ENCODE measurements at regions not wholly inside any gene's neighbourhood (a gene's known extent, or its start where the extent isn't known, plus 50 kb on each side); places are given as distances from the start of the nearest gene placed in this dataset.
A peak's percentile ranks its signal among the peaks of the same experiment; 100 is the strongest.
"Not testable (repeated sequence)": the region's sequence is repeated elsewhere in the genome, so short reads cannot be mapped to it uniquely, and the experiment has no call there.

- H3K27me3 Mint-ChIP-seq (ENCODE audit: low read depth); H3K4me3 Mint-ChIP-seq; H3K9me3 Mint-ChIP-seq; H3K27ac Mint-ChIP-seq (ENCODE audit: unreplicated experiment); H3K36me3 Mint-ChIP-seq (ENCODE audit: low read depth); DNase-seq (ENCODE audit: low read depth, low spot score); H3K4me1 Mint-ChIP-seq: not testable (repeated sequence)
Observed at GRCh38 chr6:60574723-60575122, 1711.3 kb downstream of the KHDRBS2 start.

GRCh38 chr6:60572607-60573006 lies 1713.4 kb downstream of the KHDRBS2 start:
- H3K9me3 Mint-ChIP-seq; H3K27me3 Mint-ChIP-seq (ENCODE audit: low read depth); H3K4me3 Mint-ChIP-seq; H3K36me3 Mint-ChIP-seq (ENCODE audit: low read depth); H3K27ac Mint-ChIP-seq (ENCODE audit: unreplicated experiment); H3K4me1 Mint-ChIP-seq: not testable (repeated sequence)
- TF ChIP-seq CTCF (conservative IDR thresholded peaks at IDR 0.05), result peak; percentile 35
- peak; percentile 3 for DNase-seq (ENCODE audit: low read depth, low spot score)

GRCh38 chr6:60571293-60572016 lies 1714.6 kb downstream of the KHDRBS2 start:
- not testable (repeated sequence) for H3K9me3 Mint-ChIP-seq; H3K4me1 Mint-ChIP-seq; H3K4me3 Mint-ChIP-seq; DNase-seq (ENCODE audit: low read depth, low spot score); H3K36me3 Mint-ChIP-seq (ENCODE audit: low read depth); H3K27ac Mint-ChIP-seq (ENCODE audit: unreplicated experiment); H3K27me3 Mint-ChIP-seq (ENCODE audit: low read depth)

GRCh38 chr6:60570599-60570998 lies 1715.4 kb downstream of the KHDRBS2 start:
- not testable (repeated sequence) for H3K9me3 Mint-ChIP-seq; H3K4me1 Mint-ChIP-seq; H3K36me3 Mint-ChIP-seq (ENCODE audit: low read depth); H3K27me3 Mint-ChIP-seq (ENCODE audit: low read depth); DNase-seq (ENCODE audit: low read depth, low spot score); H3K4me3 Mint-ChIP-seq; H3K27ac Mint-ChIP-seq (ENCODE audit: unreplicated experiment)

GRCh38 chr6:60567447-60568187 lies 1718.4 kb downstream of the KHDRBS2 start:
- H3K9me3 Mint-ChIP-seq; H3K27me3 Mint-ChIP-seq (ENCODE audit: low read depth); H3K36me3 Mint-ChIP-seq (ENCODE audit: low read depth); DNase-seq (ENCODE audit: low read depth, low spot score); H3K4me1 Mint-ChIP-seq; H3K27ac Mint-ChIP-seq (ENCODE audit: unreplicated experiment); H3K4me3 Mint-ChIP-seq: not testable (repeated sequence)

- not testable (repeated sequence) for H3K27me3 Mint-ChIP-seq (ENCODE audit: low read depth); H3K27ac Mint-ChIP-seq (ENCODE audit: unreplicated experiment); DNase-seq (ENCODE audit: low read depth, low spot score)
Observed at GRCh38 chr6:60566387-60566786, 1719.6 kb downstream of the KHDRBS2 start.

GRCh38 chr6:60559702-60560101 lies 1726.3 kb downstream of the KHDRBS2 start:
- not testable (repeated sequence) for H3K36me3 Mint-ChIP-seq (ENCODE audit: low read depth); DNase-seq (ENCODE audit: low read depth, low spot score); H3K27ac Mint-ChIP-seq (ENCODE audit: unreplicated experiment); H3K4me3 Mint-ChIP-seq; H3K9me3 Mint-ChIP-seq; H3K4me1 Mint-ChIP-seq; H3K27me3 Mint-ChIP-seq (ENCODE audit: low read depth)

More at GRCh38 chr6:60566387-60566786, 1719.6 kb downstream of the KHDRBS2 start:
- not testable (repeated sequence) for H3K4me1 Mint-ChIP-seq; H3K4me3 Mint-ChIP-seq; H3K36me3 Mint-ChIP-seq (ENCODE audit: low read depth); H3K9me3 Mint-ChIP-seq

- not testable (repeated sequence) for DNase-seq (ENCODE audit: low read depth, low spot score); H3K4me1 Mint-ChIP-seq; H3K27me3 Mint-ChIP-seq (ENCODE audit: low read depth); H3K4me3 Mint-ChIP-seq; H3K36me3 Mint-ChIP-seq (ENCODE audit: low read depth); H3K27ac Mint-ChIP-seq (ENCODE audit: unreplicated experiment); H3K9me3 Mint-ChIP-seq
Observed at GRCh38 chr6:60547340-60547739, 1738.7 kb downstream of the KHDRBS2 start.

GRCh38 chr6:60524770-60525169 lies 1761.3 kb downstream of the KHDRBS2 start:
- not testable (repeated sequence) for DNase-seq (ENCODE audit: low read depth, low spot score)

More at GRCh38 chr6:60524770-60525169, 1761.3 kb downstream of the KHDRBS2 start:
- H3K4me1 Mint-ChIP-seq; H3K27me3 Mint-ChIP-seq (ENCODE audit: low read depth); H3K9me3 Mint-ChIP-seq; H3K36me3 Mint-ChIP-seq (ENCODE audit: low read depth); H3K4me3 Mint-ChIP-seq; H3K27ac Mint-ChIP-seq (ENCODE audit: unreplicated experiment): not testable (repeated sequence)
